GM12874 (cell line): ENCODE measurements at regions not wholly inside any gene's neighbourhood (a gene's known extent, or its start where the extent isn't known, plus 50 kb on each side); places are given as distances from the start of the nearest gene placed in this dataset.

ENCODE experiments used
- TF ChIP-seq, protein P1 (sequence below): IDR thresholded peaks from 2 replicates; pipeline ENCODE4 v1.5.1; 2011; ENCODE audit warnings: low read depth, mild to moderate bottlenecking, control low read depth, low read length, moderate library complexity; ENCODE audit not compliant: insufficient read depth

- TF ChIP-seq, protein P1, sequence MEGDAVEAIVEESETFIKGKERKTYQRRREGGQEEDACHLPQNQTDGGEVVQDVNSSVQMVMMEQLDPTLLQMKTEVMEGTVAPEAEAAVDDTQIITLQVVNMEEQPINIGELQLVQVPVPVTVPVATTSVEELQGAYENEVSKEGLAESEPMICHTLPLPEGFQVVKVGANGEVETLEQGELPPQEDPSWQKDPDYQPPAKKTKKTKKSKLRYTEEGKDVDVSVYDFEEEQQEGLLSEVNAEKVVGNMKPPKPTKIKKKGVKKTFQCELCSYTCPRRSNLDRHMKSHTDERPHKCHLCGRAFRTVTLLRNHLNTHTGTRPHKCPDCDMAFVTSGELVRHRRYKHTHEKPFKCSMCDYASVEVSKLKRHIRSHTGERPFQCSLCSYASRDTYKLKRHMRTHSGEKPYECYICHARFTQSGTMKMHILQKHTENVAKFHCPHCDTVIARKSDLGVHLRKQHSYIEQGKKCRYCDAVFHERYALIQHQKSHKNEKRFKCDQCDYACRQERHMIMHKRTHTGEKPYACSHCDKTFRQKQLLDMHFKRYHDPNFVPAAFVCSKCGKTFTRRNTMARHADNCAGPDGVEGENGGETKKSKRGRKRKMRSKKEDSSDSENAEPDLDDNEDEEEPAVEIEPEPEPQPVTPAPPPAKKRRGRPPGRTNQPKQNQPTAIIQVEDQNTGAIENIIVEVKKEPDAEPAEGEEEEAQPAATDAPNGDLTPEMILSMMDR = no peak
These were observed 2541.1 kb downstream of the PCDH9 start for GRCh38 chr13:64688893-64689677.

DNA sequence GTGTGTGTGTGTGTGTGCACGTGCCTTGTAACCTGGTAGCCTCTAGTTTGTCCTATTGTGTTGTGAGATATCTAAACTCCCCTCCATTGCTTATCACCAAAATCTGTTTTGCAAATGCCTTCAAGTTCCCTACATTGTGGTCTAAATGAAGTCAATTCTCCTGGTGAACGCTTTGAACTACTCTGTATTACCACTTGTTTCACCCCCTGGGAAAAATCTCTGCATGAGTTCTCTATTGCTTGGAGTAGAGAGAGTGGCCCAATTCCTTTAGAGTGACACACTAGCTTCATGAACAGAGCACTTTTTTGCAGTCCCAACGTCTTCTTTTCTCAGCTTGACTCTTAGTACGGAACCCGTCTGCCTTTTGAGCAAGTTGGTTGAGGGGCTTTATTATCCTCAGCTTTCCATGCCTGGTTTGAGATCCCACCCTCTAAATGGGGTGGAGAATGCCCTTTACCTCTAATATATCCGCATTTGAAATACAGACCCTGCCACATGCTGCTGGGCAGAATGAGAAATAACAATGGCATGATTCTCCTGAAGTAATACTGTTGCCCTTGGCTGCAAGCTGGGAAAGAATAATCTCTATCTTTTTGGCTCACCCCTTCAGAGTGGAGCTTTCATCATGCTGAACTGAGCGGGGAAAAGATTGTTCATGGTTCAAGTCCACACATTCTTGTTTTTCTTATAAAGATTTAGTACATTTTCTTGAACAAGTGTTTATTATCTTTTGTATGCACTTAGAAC, 2545.3 kb downstream of the PCDH9 start:
- TF ChIP-seq, protein P1 = no peak

- TF ChIP-seq, protein P1 = no peak
These were observed 2546.0 kb downstream of the PCDH9 start for GRCh38 chr13:64684108-64684507.

DNA sequence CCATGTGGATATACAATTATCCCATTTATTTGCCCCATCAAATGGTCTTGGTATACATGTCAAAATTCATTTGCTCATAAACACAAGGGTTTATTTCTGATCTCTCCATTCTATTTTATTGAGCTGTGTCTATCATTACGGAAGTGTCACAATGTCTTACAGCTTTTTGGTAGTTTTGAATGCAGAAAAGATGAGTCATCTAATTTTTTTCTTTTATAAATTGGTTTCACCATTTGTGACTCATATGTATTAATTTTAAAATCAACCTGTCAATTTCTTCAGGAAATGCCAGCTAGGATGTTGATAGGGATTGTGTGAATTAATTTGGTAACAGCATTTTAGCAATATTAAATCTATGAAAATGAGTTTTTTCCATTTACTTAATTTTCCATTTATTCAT, 2549.4 kb downstream of the PCDH9 start:
- TF ChIP-seq, protein P1 = no peak

DNA sequence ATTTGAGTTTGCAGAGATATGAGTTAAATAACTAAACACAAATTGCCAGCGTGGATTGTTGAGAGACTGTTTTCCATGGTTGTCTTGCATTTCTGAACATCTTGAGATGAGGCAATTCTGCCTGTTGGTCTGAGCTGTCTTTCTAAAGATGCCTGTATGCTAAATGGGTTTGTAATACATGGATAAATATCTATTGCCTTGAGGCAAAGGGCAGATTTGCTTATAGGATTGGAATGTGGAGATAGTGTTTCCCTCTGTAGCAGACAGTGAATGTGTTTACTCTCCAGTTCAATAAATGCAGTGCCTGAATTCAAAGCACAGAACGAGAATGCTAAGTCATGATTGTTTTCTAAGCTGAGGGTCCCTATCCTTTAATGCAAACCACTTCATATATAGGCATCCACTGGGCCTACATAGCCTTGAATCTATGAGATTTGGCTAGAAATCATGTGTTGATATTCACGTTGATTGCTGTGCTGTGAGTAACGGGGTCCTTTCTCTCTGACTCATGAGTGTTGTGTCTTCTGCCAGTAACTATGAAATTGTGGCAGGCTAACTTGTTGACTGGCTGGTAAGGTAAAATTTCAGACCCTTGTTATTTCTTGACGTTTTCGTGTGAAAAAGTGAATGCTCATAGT, 2554.8 kb downstream of the PCDH9 start:
- TF ChIP-seq, protein P1 = no peak

- TF ChIP-seq, protein P1 = no peak
These were observed 2556.0 kb downstream of the PCDH9 start for GRCh38 chr13:64674126-64674525.

- TF ChIP-seq, protein P1 = no peak
These were observed 2557.4 kb downstream of the PCDH9 start for GRCh38 chr13:64672751-64673150.
